CD4-positive, alpha-beta T cell treated with Interleukin-15 for 4 hours (primary cell): ENCODE measurements at regions not wholly inside any gene's neighbourhood (a gene's known extent, or its start where the extent isn't known, plus 50 kb on each side); places are given as distances from the start of the nearest gene placed in this dataset.
A peak's percentile ranks its signal among the peaks of the same experiment; 100 is the strongest.

Source experiments
- DNase-seq: peaks from one replicate; pipeline ENCODE4 v3.0.0-alpha.2; 2020; ENCODE audit warnings: low spot score

- no peak for DNase-seq
Measured at GRCh38 chr7:36802459-36803135, 78.3 kb upstream of the AOAH start.

GRCh38 chr7:36796850-36797536 is 72.7 kb upstream of the AOAH start:
- no peak for DNase-seq

- DNase-seq, result no peak
Measured at GRCh38 chr7:36795451-36796021, 71.2 kb upstream of the AOAH start.

- DNase-seq, result no peak
Measured at GRCh38 chr7:36794689-36795088, 70.4 kb upstream of the AOAH start.

DNA sequence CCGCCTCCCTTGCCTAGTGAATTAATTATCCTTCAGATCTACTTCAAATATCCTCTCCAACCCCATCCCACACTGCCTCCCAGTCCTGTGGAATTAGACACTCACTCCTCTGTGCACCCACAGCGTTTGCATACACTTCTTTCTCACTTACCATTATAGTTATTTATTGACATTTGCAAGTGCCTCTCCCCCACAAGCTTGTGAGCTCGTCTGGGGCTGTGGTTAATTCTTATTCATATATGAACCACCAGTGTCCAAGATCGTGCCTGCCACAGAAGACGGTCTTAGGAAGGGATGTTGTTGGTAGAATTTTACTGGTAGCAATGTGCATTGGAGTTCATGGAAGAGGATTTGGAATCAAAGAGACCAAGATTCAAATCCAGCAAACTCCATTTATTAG is 68.1 kb upstream of the AOAH start:
- no peak for DNase-seq

DNA sequence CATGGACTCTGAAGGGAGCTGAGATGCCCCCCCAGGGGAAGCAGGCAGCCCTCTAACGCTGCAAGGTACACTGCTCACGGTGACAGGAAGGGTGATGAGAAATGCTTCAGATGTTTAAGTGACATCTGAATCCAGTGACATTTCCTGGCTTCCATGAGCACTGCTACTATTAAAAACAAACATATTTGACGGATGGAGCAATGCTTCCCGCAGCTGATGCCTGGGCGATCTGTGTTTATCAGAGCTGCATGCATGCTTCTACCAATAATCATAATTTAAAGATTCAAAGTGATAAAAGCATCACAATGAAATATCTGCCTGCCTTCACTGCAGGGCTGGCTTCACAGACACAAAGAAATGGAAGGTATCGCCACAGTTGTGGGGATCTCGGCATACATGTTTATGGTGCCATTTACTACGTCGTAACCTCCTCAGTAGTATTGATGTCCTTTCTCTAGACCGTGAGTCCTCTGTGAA is 66.1 kb upstream of the AOAH start:
- DNase-seq, result no peak

GRCh38 chr7:36788825-36789470 is 64.7 kb upstream of the AOAH start:
- no peak for DNase-seq

- peak; percentile 52 for DNase-seq
Measured at GRCh38 chr7:36787933-36788378, 63.7 kb upstream of the AOAH start.

GRCh38 chr7:36784991-36785940 is 61.0 kb upstream of the AOAH start:
- DNase-seq, result peak; percentile 75

- peak; percentile 32 for DNase-seq
Measured at GRCh38 chr7:36781011-36781738, 56.9 kb upstream of the AOAH start.

- DNase-seq, result no peak
Measured at GRCh38 chr7:36777855-36778254, 53.6 kb upstream of the AOAH start.

DNA sequence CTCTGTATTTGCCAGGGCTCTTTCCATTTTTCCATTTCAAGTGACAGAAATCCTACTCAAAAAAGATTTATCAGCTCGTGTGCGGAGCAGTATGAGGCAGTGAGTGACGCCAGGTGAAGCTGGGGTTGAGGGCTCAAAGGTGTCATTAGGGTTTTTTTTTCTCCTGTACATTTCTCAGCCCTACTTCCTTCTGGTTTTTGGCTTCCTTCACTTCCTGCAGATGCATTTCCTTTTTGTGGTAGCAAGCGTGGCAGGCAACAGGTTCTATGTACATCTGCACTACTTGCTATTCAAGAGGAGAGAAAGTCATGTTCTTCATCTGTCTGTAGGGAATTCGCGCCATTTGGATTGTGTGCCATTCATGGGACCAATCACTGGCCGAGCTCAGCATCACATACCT is 52.8 kb upstream of the AOAH start:
- peak; percentile 48 for DNase-seq

- DNase-seq, result no peak
Measured at GRCh38 chr7:36775676-36776075, 51.4 kb upstream of the AOAH start.

DNA sequence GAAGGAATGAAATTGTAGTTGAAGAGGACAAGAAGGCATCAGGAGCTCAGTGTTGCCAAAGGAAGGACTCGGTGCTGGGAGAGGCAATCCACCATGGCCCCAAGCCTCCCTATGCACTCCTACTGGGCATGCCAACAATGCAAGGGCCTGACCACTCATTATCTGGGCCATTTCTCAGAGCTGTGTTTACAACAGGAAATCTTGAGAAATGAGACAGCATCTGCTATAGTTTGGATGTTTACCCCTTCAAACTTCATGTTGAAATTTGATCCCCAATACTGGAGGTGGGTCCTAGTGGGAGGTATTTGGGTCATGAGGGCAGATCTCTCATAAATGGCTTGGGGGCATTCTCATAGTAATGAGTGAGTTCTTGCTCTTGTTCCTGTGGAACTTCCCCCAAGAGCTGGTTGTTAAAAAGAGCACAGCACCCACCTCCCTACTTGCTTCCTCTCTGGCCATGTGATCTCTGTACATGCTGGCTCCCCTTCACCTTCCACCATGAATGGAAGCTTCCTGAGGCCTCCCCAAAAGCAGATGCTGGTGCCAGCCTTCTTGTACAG is 50.8 kb upstream of the AOAH start:
- DNase-seq, result no peak
